Mesodermal cell (in vitro differentiated cells): ENCODE measurements at regions not wholly inside any gene's neighbourhood (a gene's known extent, or its start where the extent isn't known, plus 50 kb on each side); places are given as distances from the start of the nearest gene placed in this dataset.

ENCODE experiments used
- H3K27ac ChIP-seq: 2 replicates; pipeline ENCODE4 v1.7.0; 2013; ENCODE audit warnings: mild to moderate bottlenecking, low read depth, low read length, moderate library complexity; ENCODE audit not compliant: severe bottlenecking
- H3K36me3 ChIP-seq: 2 replicates; pipeline ENCODE4 v1.7.1; 2013; ENCODE audit warnings: mild to moderate bottlenecking, low read length, moderate library complexity; ENCODE audit not compliant: control insufficient read depth, insufficient read depth
- H3K4me1 ChIP-seq: one replicate; pipeline ENCODE4 v1.7.1; 2013; ENCODE audit warnings: mild to moderate bottlenecking, low read length; ENCODE audit not compliant: insufficient read depth, control insufficient read depth, poor library complexity, severe bottlenecking
- H3K4me3 ChIP-seq: 2 replicates; pipeline ENCODE4 v1.7.0; 2013; ENCODE audit warnings: low read length, control low read depth, mild to moderate bottlenecking; ENCODE audit not compliant: insufficient read depth, poor library complexity, severe bottlenecking; ENCODE audit errors: extremely low read depth
- H3K9me3 ChIP-seq: 2 replicates; pipeline ENCODE4 v1.7.1; 2013; ENCODE audit warnings: mild to moderate bottlenecking, low read length, moderate library complexity; ENCODE audit not compliant: control insufficient read depth
- WGBS, 2 experiments: methylation state at CpG; one replicate each; pipeline ENCODE4 v1.1.5; 2013; ENCODE audit warnings: missing lambda C conversion rate in 2 of 2; ENCODE audit not compliant: insufficient coverage in 2 of 2; 5-methylcytosine and 5-hydroxymethylcytosine counted together

- no peak overlapping the region for H3K4me3 ChIP-seq
- H3K27ac ChIP-seq: no peak overlapping the region
- H3K36me3 ChIP-seq: peaks cover 2% of the 10 kb centered on the region
- H3K4me1 ChIP-seq: peaks cover 4% of the 10 kb centered on the region
- H3K9me3 ChIP-seq: no peaks in the 10 kb centered on the region
- 90 to 95% methylated on average over 4 to 5 of the region's 5 CpGs for WGBS, 2 experiments
Observed at GRCh38 chr6:37119387-37119886, 50.5 kb upstream of the PIM1 start.
